SU-DHL-6 (cell line): ENCODE measurements at regions not wholly inside any gene's neighbourhood (a gene's known extent, or its start where the extent isn't known, plus 50 kb on each side); places are given as distances from the start of the nearest gene placed in this dataset.

Experiments used
- H2AFZ ChIP-seq: fragments of 200-600 bp; sonication (generic); 2 replicates; pipeline ENCODE4 v1.6.1; 2014; ENCODE audit warnings: low read depth, mild to moderate bottlenecking, moderate library complexity, mixed read lengths, antibody characterized with exemption, low read length; ENCODE audit not compliant: severe bottlenecking
- H3F3A ChIP-seq: fragments of 200-600 bp; shearing (Covaris generic); 2 replicates; pipeline ENCODE4 v1.6.0; 2016; ENCODE audit warnings: antibody characterized with exemption, mild to moderate bottlenecking; ENCODE audit not compliant: insufficient read depth
- H3K27ac ChIP-seq: fragments of 200-600 bp; sonication (generic); 2 replicates; pipeline ENCODE4 v1.5.1; 2016; ENCODE audit warnings: low read depth, mild to moderate bottlenecking, low read length, moderate library complexity, mixed read lengths
- H3K27me3 ChIP-seq: fragments of 200-600 bp; sonication (generic), shearing (Covaris generic); 2 replicates; pipeline ENCODE4 v1.6.0; 2014; ENCODE audit warnings: mild to moderate bottlenecking, low read length
- H3K36me3 ChIP-seq: fragments of 200-600 bp; sonication (generic); 2 replicates; pipeline ENCODE4 v1.6.1; 2014; ENCODE audit warnings: mild to moderate bottlenecking, low read length, mixed read lengths
- H3K4me2 ChIP-seq: fragments of 300-600, 200-600 bp; shearing (Covaris generic), sonication (generic); 2 replicates; pipeline ENCODE4 v1.6.0; 2014; ENCODE audit warnings: low read length, low read depth, mild to moderate bottlenecking; ENCODE audit not compliant: poor library complexity, severe bottlenecking
- H3K4me3 ChIP-seq: fragments of 200-600 bp; sonication (generic); 2 replicates; pipeline ENCODE4 v1.5.1; 2014; ENCODE audit warnings: antibody characterized with exemption, low read length, mild to moderate bottlenecking, mixed read lengths; ENCODE audit not compliant: insufficient read depth, poor library complexity, severe bottlenecking
- H3K79me2 ChIP-seq: fragments of 200-600 bp; sonication (generic); 2 replicates; pipeline ENCODE4 v1.6.1; 2014; ENCODE audit warnings: mild to moderate bottlenecking, low read length, moderate library complexity; ENCODE audit not compliant: insufficient read depth
- H3K9ac ChIP-seq: fragments of 200-600 bp; sonication (generic); 2 replicates; pipeline ENCODE4 v1.7.0; 2014; ENCODE audit warnings: mild to moderate bottlenecking, low read length
- H3K9me2 ChIP-seq: fragments of 200-600 bp; sonication (generic); replicated peaks from 2 replicates; pipeline ENCODE4 v1.6.1; 2014; ENCODE audit warnings: low read length; ENCODE audit not compliant: insufficient read depth
- H3K9me3 ChIP-seq: fragments of 200-600 bp; sonication (generic); 2 replicates; pipeline ENCODE4 v1.6.1; 2014; ENCODE audit warnings: low read length, mixed read lengths; ENCODE audit not compliant: insufficient read depth
- H4K20me1 ChIP-seq: fragments of 200-600 bp; sonication (generic); 2 replicates; pipeline ENCODE4 v1.6.1; 2014; ENCODE audit warnings: low read depth, mild to moderate bottlenecking, antibody characterized with exemption, low read length, moderate library complexity, mixed read lengths
- CTCF ChIP-seq: fragments of 200-600 bp; sonication (generic); IDR thresholded peaks from one replicate; pipeline ENCODE4 v1.5.1; 2017; ENCODE audit warnings: antibody characterized with exemption, mild to moderate bottlenecking, low read length, moderate library complexity; ENCODE audit not compliant: insufficient read depth, poor library complexity, severe bottlenecking
- EZH2phosphoT487 ChIP-seq: fragments of 200-600 bp; sonication (generic), shearing (Covaris generic); conservative IDR thresholded peaks from 2 replicates; pipeline ENCODE4 v1.6.1; 2018; ENCODE audit warnings: mild to moderate bottlenecking, antibody characterized with exemption, low read length, moderate library complexity, mixed read lengths

- TF ChIP-seq CTCF (no peak), EZH2phosphoT487 (no peak)
- Histone ChIP-seq H3K9ac (0 out of 2 replicates have a peak overlapping the region, but pooled peaks have one; percentile 16), H3K79me2 (no peaks in the 10 kb centered on the region), H3K36me3 (no peaks in the 10 kb centered on the region), H3F3A (no peaks in the 10 kb centered on the region), H3K27me3 (no peaks in the 10 kb centered on the region), H4K20me1 (no peaks in the 10 kb centered on the region), H2AFZ (no peak overlapping the region), H3K9me2 (no peaks in the 10 kb centered on the region), H3K9me3 (no peaks in the 10 kb centered on the region), H3K4me3 (no peak overlapping the region), H3K4me2 (peak overlapping the region; percentile 13), H3K27ac (no peak overlapping the region)
Observed at GRCh38 chr4:131547506-131547981, 1601.5 kb upstream of the PCDH10 start.

GRCh38 chr4:131551306-131551705 lies 1597.8 kb upstream of the PCDH10 start:
- Histone ChIP-seq H4K20me1 (no peaks in the 10 kb centered on the region), H3K27me3 (no peaks in the 10 kb centered on the region), H3K4me2 (no peak overlapping the region), H3K9me3 (no peaks in the 10 kb centered on the region), H3K27ac (no peak overlapping the region), H3K36me3 (no peaks in the 10 kb centered on the region), H3K79me2 (no peaks in the 10 kb centered on the region), H3K9ac (no peak overlapping the region), H3K4me3 (no peak overlapping the region), H3F3A (no peaks in the 10 kb centered on the region), H2AFZ (no peak overlapping the region), H3K9me2 (no peaks in the 10 kb centered on the region)
- TF ChIP-seq EZH2phosphoT487 (no peak), CTCF (no peak)

- no peaks in the 10 kb centered on the region for H3K36me3 ChIP-seq
- no peak overlapping the region for H3K4me2 ChIP-seq
- no peaks in the 10 kb centered on the region for H3K27me3 ChIP-seq
- no peak overlapping the region for H3K27ac ChIP-seq
- no peak overlapping the region for H2AFZ ChIP-seq
- no peak overlapping the region for H3K4me3 ChIP-seq
- no peaks in the 10 kb centered on the region for H3K9me2 ChIP-seq
- no peaks in the 10 kb centered on the region for H3F3A ChIP-seq
- H4K20me1 ChIP-seq: no peaks in the 10 kb centered on the region
- H3K9me3 ChIP-seq: no peaks in the 10 kb centered on the region
- no peaks in the 10 kb centered on the region for H3K79me2 ChIP-seq
- H3K9ac ChIP-seq: no peak overlapping the region
- TF ChIP-seq CTCF (no peak), EZH2phosphoT487 (no peak)
Observed at GRCh38 chr4:131566026-131566425, 1583.1 kb upstream of the PCDH10 start.
